ENCODE measurements at regions not wholly inside any gene's neighbourhood (a gene's known extent, or its start where the extent isn't known, plus 50 kb on each side); places are given as distances from the start of the nearest gene placed in this dataset.

- TF ChIP-seq CTCF (IDR thresholded peaks at IDR 0.05) (no peak), POLR2A (IDR thresholded peaks at IDR 0.05) (no peak)
- no peaks in the 10 kb centered on the region for H3K4me1 ChIP-seq
- no peak for DNase-seq
- H3K27me3 ChIP-seq, result no peaks in the 10 kb centered on the region
- H3K27ac ChIP-seq, result no peak overlapping the region
- no peaks in the 10 kb centered on the region for H3K9me3 ChIP-seq
- H3K36me3 ChIP-seq, result no peaks in the 10 kb centered on the region
- H3K4me3 ChIP-seq, result no peak overlapping the region
Measured at GRCh38 chr18:61127714-61128467, 205.3 kb upstream of the CDH20 start.

GRCh38 chr18:61129001-61129400, 204.2 kb upstream of the CDH20 start:
- Histone ChIP-seq H3K4me3 (no peak overlapping the region), H3K27me3 (no peaks in the 10 kb centered on the region), H3K36me3 (no peaks in the 10 kb centered on the region), H3K9me3 (no peaks in the 10 kb centered on the region), H3K4me1 (no peaks in the 10 kb centered on the region), H3K27ac (no peak overlapping the region)
- no peak for DNase-seq
- TF ChIP-seq POLR2A (IDR thresholded peaks at IDR 0.05) (no peak), CTCF (IDR thresholded peaks at IDR 0.05) (no peak)

- Histone ChIP-seq H3K36me3 (no peaks in the 10 kb centered on the region), H3K27me3 (no peaks in the 10 kb centered on the region), H3K4me3 (no peak overlapping the region), H3K4me1 (no peaks in the 10 kb centered on the region), H3K27ac (no peak overlapping the region), H3K9me3 (no peaks in the 10 kb centered on the region)
- DNase-seq, result no peak
- TF ChIP-seq POLR2A (IDR thresholded peaks at IDR 0.05), result no peak
- TF ChIP-seq CTCF (IDR thresholded peaks at IDR 0.05), result no peak
Measured at GRCh38 chr18:61132031-61132430, 201.2 kb upstream of the CDH20 start.

- Histone ChIP-seq H3K4me3 (no peak overlapping the region), H3K27ac (no peak overlapping the region), H3K4me1 (no peaks in the 10 kb centered on the region), H3K27me3 (no peaks in the 10 kb centered on the region), H3K9me3 (no peaks in the 10 kb centered on the region), H3K36me3 (no peaks in the 10 kb centered on the region)
- TF ChIP-seq CTCF (IDR thresholded peaks at IDR 0.05), result no peak
- TF ChIP-seq POLR2A (IDR thresholded peaks at IDR 0.05), result no peak
- no peak for DNase-seq
Measured at GRCh38 chr18:61133783-61134182, 199.4 kb upstream of the CDH20 start.

GRCh38 chr18:61136711-61137251, 196.4 kb upstream of the CDH20 start:
- Histone ChIP-seq H3K4me3 (no peak overlapping the region), H3K27me3 (no peaks in the 10 kb centered on the region), H3K9me3 (no peaks in the 10 kb centered on the region), H3K27ac (no peak overlapping the region), H3K36me3 (no peaks in the 10 kb centered on the region), H3K4me1 (no peaks in the 10 kb centered on the region)
- no peak for DNase-seq
- TF ChIP-seq CTCF (IDR thresholded peaks at IDR 0.05), result no peak
- TF ChIP-seq POLR2A (IDR thresholded peaks at IDR 0.05), result no peak

Measured in Peyer's patch (tissue), 4 donors.